GM12872 (cell line): ENCODE measurements at regions not wholly inside any gene's neighbourhood (a gene's known extent, or its start where the extent isn't known, plus 50 kb on each side); places are given as distances from the start of the nearest gene placed in this dataset.

Experiments
- TF ChIP-seq, protein P1 (sequence below): IDR thresholded peaks from 3 replicates; pipeline ENCODE4 v1.5.1; 2011; ENCODE audit warnings: low read depth, mild to moderate bottlenecking, low read length, moderate library complexity; ENCODE audit not compliant: insufficient read depth

GRCh38 chr2:125561302-125561701 is 1094.7 kb upstream of the GYPC start:
- TF ChIP-seq, protein P1, sequence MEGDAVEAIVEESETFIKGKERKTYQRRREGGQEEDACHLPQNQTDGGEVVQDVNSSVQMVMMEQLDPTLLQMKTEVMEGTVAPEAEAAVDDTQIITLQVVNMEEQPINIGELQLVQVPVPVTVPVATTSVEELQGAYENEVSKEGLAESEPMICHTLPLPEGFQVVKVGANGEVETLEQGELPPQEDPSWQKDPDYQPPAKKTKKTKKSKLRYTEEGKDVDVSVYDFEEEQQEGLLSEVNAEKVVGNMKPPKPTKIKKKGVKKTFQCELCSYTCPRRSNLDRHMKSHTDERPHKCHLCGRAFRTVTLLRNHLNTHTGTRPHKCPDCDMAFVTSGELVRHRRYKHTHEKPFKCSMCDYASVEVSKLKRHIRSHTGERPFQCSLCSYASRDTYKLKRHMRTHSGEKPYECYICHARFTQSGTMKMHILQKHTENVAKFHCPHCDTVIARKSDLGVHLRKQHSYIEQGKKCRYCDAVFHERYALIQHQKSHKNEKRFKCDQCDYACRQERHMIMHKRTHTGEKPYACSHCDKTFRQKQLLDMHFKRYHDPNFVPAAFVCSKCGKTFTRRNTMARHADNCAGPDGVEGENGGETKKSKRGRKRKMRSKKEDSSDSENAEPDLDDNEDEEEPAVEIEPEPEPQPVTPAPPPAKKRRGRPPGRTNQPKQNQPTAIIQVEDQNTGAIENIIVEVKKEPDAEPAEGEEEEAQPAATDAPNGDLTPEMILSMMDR, result no peak

DNA sequence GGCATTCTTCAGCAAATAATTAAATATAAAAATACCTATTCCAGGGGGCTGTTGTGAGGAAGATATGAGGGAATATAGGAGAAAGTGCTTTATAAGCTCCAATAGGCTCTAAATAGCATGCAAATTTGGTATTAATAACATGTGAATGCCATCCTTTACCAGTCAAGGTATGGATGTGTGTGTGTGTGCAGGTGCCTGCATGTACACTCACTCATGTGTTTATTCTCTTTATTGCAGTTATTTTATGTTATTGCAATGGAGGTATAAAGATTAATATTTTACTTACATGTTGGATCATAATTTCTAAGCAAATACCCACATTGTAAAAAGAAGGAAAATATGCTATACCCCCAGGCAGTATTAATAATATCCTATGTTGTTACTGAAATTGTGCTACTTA is 1093.0 kb upstream of the GYPC start:
- TF ChIP-seq, protein P1, result no peak

GRCh38 chr2:125564471-125564870 is 1091.5 kb upstream of the GYPC start:
- TF ChIP-seq, protein P1, result no peak

- TF ChIP-seq, protein P1, result no peak
Observed at GRCh38 chr2:125566422-125566821, 1089.5 kb upstream of the GYPC start.

- TF ChIP-seq, protein P1, result no peak
Observed at GRCh38 chr2:125567100-125567499, 1088.9 kb upstream of the GYPC start.

GRCh38 chr2:125572660-125573059 is 1083.3 kb upstream of the GYPC start:
- TF ChIP-seq, protein P1, result no peak

GRCh38 chr2:125573432-125573831 is 1082.5 kb upstream of the GYPC start:
- TF ChIP-seq, protein P1, result no peak

GRCh38 chr2:125576558-125576957 is 1079.4 kb upstream of the GYPC start:
- TF ChIP-seq, protein P1, result no peak
